ENCODE measurements at regions not wholly inside any gene's neighbourhood (a gene's known extent, or its start where the extent isn't known, plus 50 kb on each side); places are given as distances from the start of the nearest gene placed in this dataset.

DNA sequence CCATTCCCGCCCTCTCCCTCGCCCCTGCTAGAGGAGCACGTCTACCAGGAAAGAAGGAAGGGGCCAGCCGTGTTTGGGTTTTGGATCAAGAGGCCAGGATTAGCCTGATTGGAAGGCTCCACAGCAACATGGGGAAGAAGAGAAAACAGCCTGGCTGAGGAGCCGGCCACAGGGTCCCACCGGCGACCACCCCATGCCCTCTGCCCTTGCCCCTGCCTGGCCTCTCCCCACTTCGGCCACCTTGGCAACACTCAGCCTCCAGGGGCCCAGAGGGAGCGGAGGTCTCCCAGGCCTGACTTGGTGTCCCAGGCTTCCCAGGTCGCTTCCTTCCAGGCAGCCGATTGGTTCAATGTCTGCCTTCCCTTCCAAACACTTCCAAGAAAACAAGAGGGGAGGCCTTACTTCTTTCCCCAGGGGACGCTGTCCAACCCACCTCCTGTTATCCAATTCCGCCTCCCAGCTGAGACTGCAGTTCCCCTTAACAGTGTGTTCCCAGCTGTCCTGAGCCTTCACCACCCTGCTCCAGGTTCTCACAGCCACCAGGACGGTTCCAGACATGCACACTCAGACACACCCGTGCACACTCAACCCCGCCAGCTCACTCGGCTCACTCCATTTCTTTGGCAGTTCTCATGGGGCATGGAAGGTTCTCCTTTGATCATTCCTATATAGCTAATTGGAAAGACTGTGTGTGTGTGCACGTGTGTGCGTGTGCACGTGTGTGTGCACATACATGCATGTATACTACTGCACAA lies 65.4 kb downstream of the RBFOX3 start:
- Histone ChIP-seq H3K36me3 (ENCODE audit: insufficient read depth, low read length) (no peaks in the 10 kb centered on the region), H3K4me2 (ENCODE audit: low read depth, low read length, poor library complexity, severe bottlenecking) (no peak overlapping the region), H4K20me1 (ENCODE audit: insufficient read depth, low read length, poor library complexity, severe bottlenecking) (no peaks in the 10 kb centered on the region), H3K4me1 (ENCODE audit: insufficient read depth, low read length, poor library complexity, severe bottlenecking) (no peaks in the 10 kb centered on the region), H3K4me3 (ENCODE audit: low read length, poor library complexity, severe bottlenecking) (no peak overlapping the region), H3K9me2 (replicated peaks; ENCODE audit: low read depth, low read length) (no peaks in the 10 kb centered on the region), H3K79me2 (ENCODE audit: insufficient read depth, low read length) (no peaks in the 10 kb centered on the region), H3K27me3 (ENCODE audit: insufficient read depth, low read length, poor library complexity, severe bottlenecking) (no peaks in the 10 kb centered on the region), H3F3A (ENCODE audit: low read depth) (no peaks in the 10 kb centered on the region), H3K9me3 (ENCODE audit: insufficient read depth, low read depth, low read length) (no peaks in the 10 kb centered on the region), H3K9ac (ENCODE audit: low read depth, low read length, poor library complexity, severe bottlenecking) (no peak overlapping the region), H2AFZ (ENCODE audit: low read length) (no peak overlapping the region)
- TF ChIP-seq EZH2phosphoT487 (IDR thresholded peaks at IDR 0.05; ENCODE audit: borderline replicate concordance): no peak
- TF ChIP-seq, protein P1, sequence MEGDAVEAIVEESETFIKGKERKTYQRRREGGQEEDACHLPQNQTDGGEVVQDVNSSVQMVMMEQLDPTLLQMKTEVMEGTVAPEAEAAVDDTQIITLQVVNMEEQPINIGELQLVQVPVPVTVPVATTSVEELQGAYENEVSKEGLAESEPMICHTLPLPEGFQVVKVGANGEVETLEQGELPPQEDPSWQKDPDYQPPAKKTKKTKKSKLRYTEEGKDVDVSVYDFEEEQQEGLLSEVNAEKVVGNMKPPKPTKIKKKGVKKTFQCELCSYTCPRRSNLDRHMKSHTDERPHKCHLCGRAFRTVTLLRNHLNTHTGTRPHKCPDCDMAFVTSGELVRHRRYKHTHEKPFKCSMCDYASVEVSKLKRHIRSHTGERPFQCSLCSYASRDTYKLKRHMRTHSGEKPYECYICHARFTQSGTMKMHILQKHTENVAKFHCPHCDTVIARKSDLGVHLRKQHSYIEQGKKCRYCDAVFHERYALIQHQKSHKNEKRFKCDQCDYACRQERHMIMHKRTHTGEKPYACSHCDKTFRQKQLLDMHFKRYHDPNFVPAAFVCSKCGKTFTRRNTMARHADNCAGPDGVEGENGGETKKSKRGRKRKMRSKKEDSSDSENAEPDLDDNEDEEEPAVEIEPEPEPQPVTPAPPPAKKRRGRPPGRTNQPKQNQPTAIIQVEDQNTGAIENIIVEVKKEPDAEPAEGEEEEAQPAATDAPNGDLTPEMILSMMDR (conservative IDR thresholded peaks at IDR 0.05; ENCODE audit: low read length): no peak

DNA sequence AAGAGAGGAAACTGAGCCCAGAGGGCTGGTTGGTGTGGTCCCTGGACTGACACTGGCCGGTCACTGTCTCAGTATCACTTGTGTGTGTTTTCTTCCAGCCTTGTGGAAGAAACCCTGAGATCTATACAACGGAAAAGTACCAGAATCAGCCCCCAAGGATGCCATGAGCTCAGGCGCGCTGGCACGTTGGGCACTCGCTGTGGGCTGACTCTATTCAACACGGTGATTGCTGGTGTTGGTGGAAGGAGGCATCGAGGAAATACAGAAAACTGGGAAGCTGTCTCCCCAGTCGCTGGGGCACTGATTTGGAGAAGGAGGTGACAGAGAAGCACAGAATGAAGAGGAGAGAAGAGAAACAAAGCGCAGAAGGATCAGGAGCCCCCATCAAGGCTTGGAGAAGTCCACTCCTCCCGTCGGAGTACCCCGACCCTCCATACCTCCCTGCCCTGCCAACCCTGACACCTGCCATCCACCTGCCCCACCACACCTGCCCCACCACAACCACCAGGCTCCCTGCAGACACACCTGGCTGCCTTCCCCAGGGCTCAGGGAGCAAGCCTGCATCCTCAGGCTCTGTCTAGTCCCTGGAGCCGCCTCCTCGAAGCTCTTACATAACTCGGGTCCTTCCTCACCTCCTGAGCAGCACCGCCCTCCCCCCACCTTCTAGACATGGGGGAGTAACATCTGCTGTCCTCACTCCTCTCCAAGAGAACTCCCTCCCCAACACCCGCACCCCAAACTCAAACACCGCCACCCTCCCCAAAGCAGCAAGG lies 66.5 kb downstream of the RBFOX3 start:
- H3F3A ChIP-seq (ENCODE audit: low read depth): no peaks in the 10 kb centered on the region
- no peak overlapping the region for H3K9ac ChIP-seq (ENCODE audit: low read depth, low read length, poor library complexity, severe bottlenecking)
- H3K4me3 ChIP-seq (ENCODE audit: low read length, poor library complexity, severe bottlenecking): no peak overlapping the region
- no peaks in the 10 kb centered on the region for H3K4me1 ChIP-seq (ENCODE audit: insufficient read depth, low read length, poor library complexity, severe bottlenecking)
- no peak overlapping the region for H2AFZ ChIP-seq (ENCODE audit: low read length)
- H3K36me3 ChIP-seq (ENCODE audit: insufficient read depth, low read length): no peaks in the 10 kb centered on the region
- H3K9me2 ChIP-seq (replicated peaks; ENCODE audit: low read depth, low read length): no peaks in the 10 kb centered on the region
- TF ChIP-seq, protein P1 (conservative IDR thresholded peaks at IDR 0.05; ENCODE audit: low read length): no peak
- TF ChIP-seq EZH2phosphoT487 (IDR thresholded peaks at IDR 0.05; ENCODE audit: borderline replicate concordance): no peak
- no peaks in the 10 kb centered on the region for H4K20me1 ChIP-seq (ENCODE audit: insufficient read depth, low read length, poor library complexity, severe bottlenecking)
- H3K79me2 ChIP-seq (ENCODE audit: insufficient read depth, low read length): no peaks in the 10 kb centered on the region
- H3K4me2 ChIP-seq (ENCODE audit: low read depth, low read length, poor library complexity, severe bottlenecking): no peak overlapping the region
- no peaks in the 10 kb centered on the region for H3K27me3 ChIP-seq (ENCODE audit: insufficient read depth, low read length, poor library complexity, severe bottlenecking)
- H3K9me3 ChIP-seq (ENCODE audit: insufficient read depth, low read depth, low read length): no peaks in the 10 kb centered on the region

DNA sequence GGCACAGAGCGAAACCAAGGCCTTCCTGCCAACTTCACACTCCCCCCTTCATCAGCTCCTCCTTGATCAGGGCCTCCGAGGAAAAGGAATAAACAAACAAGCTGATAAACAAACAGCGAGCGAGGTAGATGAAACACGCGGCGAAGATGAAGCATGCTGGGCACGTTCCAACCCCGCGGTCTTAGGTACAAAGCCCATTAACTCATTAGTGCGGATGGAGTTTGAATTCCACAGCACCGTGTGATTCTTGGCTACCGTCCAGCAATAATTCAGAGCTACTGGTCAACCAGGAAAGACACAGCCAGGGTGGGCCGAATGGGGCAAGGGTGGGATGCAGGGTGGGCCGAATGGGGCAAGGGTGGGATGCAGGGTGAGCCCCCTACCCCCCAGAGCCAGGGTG lies 67.3 kb downstream of the RBFOX3 start:
- Histone ChIP-seq H3K4me3 (ENCODE audit: low read length, poor library complexity, severe bottlenecking) (no peak overlapping the region), H3K9ac (ENCODE audit: low read depth, low read length, poor library complexity, severe bottlenecking) (no peak overlapping the region), H3K4me1 (ENCODE audit: insufficient read depth, low read length, poor library complexity, severe bottlenecking) (no peaks in the 10 kb centered on the region), H3K27me3 (ENCODE audit: insufficient read depth, low read length, poor library complexity, severe bottlenecking) (no peaks in the 10 kb centered on the region), H3K9me2 (replicated peaks; ENCODE audit: low read depth, low read length) (no peaks in the 10 kb centered on the region), H3K79me2 (ENCODE audit: insufficient read depth, low read length) (no peaks in the 10 kb centered on the region), H4K20me1 (ENCODE audit: insufficient read depth, low read length, poor library complexity, severe bottlenecking) (no peaks in the 10 kb centered on the region), H2AFZ (ENCODE audit: low read length) (no peak overlapping the region), H3K36me3 (ENCODE audit: insufficient read depth, low read length) (no peaks in the 10 kb centered on the region), H3K4me2 (ENCODE audit: low read depth, low read length, poor library complexity, severe bottlenecking) (no peak overlapping the region), H3F3A (ENCODE audit: low read depth) (no peaks in the 10 kb centered on the region), H3K9me3 (ENCODE audit: insufficient read depth, low read depth, low read length) (no peaks in the 10 kb centered on the region)
- TF ChIP-seq EZH2phosphoT487 (IDR thresholded peaks at IDR 0.05; ENCODE audit: borderline replicate concordance): no peak
- TF ChIP-seq, protein P1 (conservative IDR thresholded peaks at IDR 0.05; ENCODE audit: low read length): no peak
